IPS-15b (cell line): ENCODE measurements at regions not wholly inside any gene's neighbourhood (a gene's known extent, or its start where the extent isn't known, plus 50 kb on each side); places are given as distances from the start of the nearest gene placed in this dataset.

ENCODE experiments used
- H3K27me3 ChIP-seq: one replicate; pipeline ENCODE4 v1.6.1; 2013; ENCODE audit warnings: low read length; ENCODE audit not compliant: control insufficient read depth, insufficient read depth
- H3K36me3 ChIP-seq: one replicate; pipeline ENCODE4 v1.6.1; 2013; ENCODE audit warnings: low read length; ENCODE audit not compliant: control insufficient read depth, insufficient read depth
- H3K4me1 ChIP-seq: one replicate; pipeline ENCODE4 v1.6.1; 2013; ENCODE audit warnings: mild to moderate bottlenecking, low read length; ENCODE audit not compliant: control insufficient read depth, insufficient read depth
- H3K4me3 ChIP-seq: one replicate; pipeline ENCODE4 v1.5.1; 2013; ENCODE audit warnings: low read depth, low read length
- H3K9ac ChIP-seq: one replicate; pipeline ENCODE4 v1.6.1; 2013; ENCODE audit warnings: low read depth, mild to moderate bottlenecking, low read length
- H3K9me3 ChIP-seq: one replicate; pipeline ENCODE4 v1.6.1; 2013; ENCODE audit warnings: mild to moderate bottlenecking, low read length; ENCODE audit not compliant: control insufficient read depth, insufficient read depth

GRCh38 chr6:167446971-167447370 lies 122.1 kb downstream of the TTLL2 start:
- Histone ChIP-seq H3K36me3 (no peaks in the 10 kb centered on the region), H3K27me3 (no peaks in the 10 kb centered on the region), H3K9ac (no peak overlapping the region), H3K4me3 (no peak overlapping the region), H3K9me3 (no peaks in the 10 kb centered on the region), H3K4me1 (peaks cover 15% of the 10 kb centered on the region)

- Histone ChIP-seq H3K9ac (no peak overlapping the region), H3K36me3 (no peaks in the 10 kb centered on the region), H3K4me1 (peaks cover 6% of the 10 kb centered on the region), H3K4me3 (no peak overlapping the region), H3K9me3 (no peaks in the 10 kb centered on the region), H3K27me3 (no peaks in the 10 kb centered on the region)
Observed at GRCh38 chr6:167448378-167448777, 123.5 kb downstream of the TTLL2 start.

- H3K27me3 ChIP-seq: no peaks in the 10 kb centered on the region
- H3K9ac ChIP-seq: no peak overlapping the region
- no peaks in the 10 kb centered on the region for H3K4me1 ChIP-seq
- no peak overlapping the region for H3K4me3 ChIP-seq
- H3K9me3 ChIP-seq: no peaks in the 10 kb centered on the region
- no peaks in the 10 kb centered on the region for H3K36me3 ChIP-seq
Observed at GRCh38 chr6:167449094-167449861, 124.4 kb downstream of the TTLL2 start.

GRCh38 chr6:167450626-167451025 lies 125.7 kb downstream of the TTLL2 start:
- Histone ChIP-seq H3K9ac (no peak overlapping the region), H3K36me3 (no peaks in the 10 kb centered on the region), H3K4me3 (no peak overlapping the region), H3K4me1 (no peaks in the 10 kb centered on the region), H3K27me3 (no peaks in the 10 kb centered on the region), H3K9me3 (no peaks in the 10 kb centered on the region)

GRCh38 chr6:167452338-167453081 lies 127.6 kb downstream of the TTLL2 start:
- no peaks in the 10 kb centered on the region for H3K36me3 ChIP-seq
- no peak overlapping the region for H3K9ac ChIP-seq
- H3K27me3 ChIP-seq: no peaks in the 10 kb centered on the region
- no peaks in the 10 kb centered on the region for H3K9me3 ChIP-seq
- H3K4me1 ChIP-seq: no peaks in the 10 kb centered on the region
- H3K4me3 ChIP-seq: no peak overlapping the region

GRCh38 chr6:167453082-167453446 lies 128.2 kb downstream of the TTLL2 start:
- H3K4me3 ChIP-seq: no peak overlapping the region
- H3K9ac ChIP-seq: no peak overlapping the region
- no peaks in the 10 kb centered on the region for H3K36me3 ChIP-seq
- H3K4me1 ChIP-seq: peaks cover 2% of the 10 kb centered on the region
- no peaks in the 10 kb centered on the region for H3K27me3 ChIP-seq
- no peaks in the 10 kb centered on the region for H3K9me3 ChIP-seq

- no peak overlapping the region for H3K9ac ChIP-seq
- no peaks in the 10 kb centered on the region for H3K27me3 ChIP-seq
- H3K4me1 ChIP-seq: peaks cover 2% of the 10 kb centered on the region
- H3K4me3 ChIP-seq: no peak overlapping the region
- H3K36me3 ChIP-seq: no peaks in the 10 kb centered on the region
- H3K9me3 ChIP-seq: no peaks in the 10 kb centered on the region
Observed at GRCh38 chr6:167454003-167454402, 129.1 kb downstream of the TTLL2 start.

GRCh38 chr6:167455371-167455770 lies 130.5 kb downstream of the TTLL2 start:
- no peak overlapping the region for H3K9ac ChIP-seq
- no peak overlapping the region for H3K4me3 ChIP-seq
- H3K9me3 ChIP-seq: no peaks in the 10 kb centered on the region
- H3K27me3 ChIP-seq: no peaks in the 10 kb centered on the region
- H3K36me3 ChIP-seq: no peaks in the 10 kb centered on the region
- peaks cover 2% of the 10 kb centered on the region for H3K4me1 ChIP-seq

- no peaks in the 10 kb centered on the region for H3K9me3 ChIP-seq
- no peak overlapping the region for H3K9ac ChIP-seq
- no peak overlapping the region for H3K4me3 ChIP-seq
- no peaks in the 10 kb centered on the region for H3K27me3 ChIP-seq
- peaks cover 1% of the 10 kb centered on the region for H3K4me1 ChIP-seq
- no peaks in the 10 kb centered on the region for H3K36me3 ChIP-seq
Observed at GRCh38 chr6:167462514-167463312, 137.8 kb downstream of the TTLL2 start.

- H3K27me3 ChIP-seq: no peaks in the 10 kb centered on the region
- H3K4me1 ChIP-seq: no peaks in the 10 kb centered on the region
- H3K4me3 ChIP-seq: no peak overlapping the region
- no peaks in the 10 kb centered on the region for H3K36me3 ChIP-seq
- no peak overlapping the region for H3K9ac ChIP-seq
- no peaks in the 10 kb centered on the region for H3K9me3 ChIP-seq
Observed at GRCh38 chr6:167464177-167464576, 139.3 kb downstream of the TTLL2 start.

- Histone ChIP-seq H3K36me3 (no peaks in the 10 kb centered on the region), H3K4me3 (no peak overlapping the region), H3K9me3 (no peaks in the 10 kb centered on the region), H3K27me3 (no peaks in the 10 kb centered on the region), H3K9ac (no peak overlapping the region), H3K4me1 (no peaks in the 10 kb centered on the region)
Observed at GRCh38 chr6:167465482-167465881, 140.6 kb downstream of the TTLL2 start.
